NCI-H1092 treated with DMSO at 0.1 percent for 48 hours (cell line): ENCODE measurements at regions not wholly inside any gene's neighbourhood (a gene's known extent, or its start where the extent isn't known, plus 50 kb on each side); places are given as distances from the start of the nearest gene placed in this dataset.

Source experiments
- DNase-seq: peaks from one replicate; lab custom pipeline; 2025; lab: John Stamatoyannopoulos, UW

GRCh38 chrX:5086388-5086787, 1142.3 kb downstream of the NLGN4X start:
- DNase-seq: peak; percentile 4

- no peak for DNase-seq
Observed at GRCh38 chrX:5084279-5084678, 1144.4 kb downstream of the NLGN4X start.

- DNase-seq: no peak
Observed at GRCh38 chrX:5082705-5083104, 1146.0 kb downstream of the NLGN4X start.

- DNase-seq: no peak
Observed at GRCh38 chrX:5080791-5081190, 1147.9 kb downstream of the NLGN4X start.

GRCh38 chrX:5068550-5068949, 1160.1 kb downstream of the NLGN4X start:
- no peak for DNase-seq

- no peak for DNase-seq
Observed at GRCh38 chrX:5057786-5058185, 1170.9 kb downstream of the NLGN4X start.

- DNase-seq: no peak
Observed at GRCh38 chrX:5054852-5055251, 1173.8 kb downstream of the NLGN4X start.

GRCh38 chrX:5051831-5052491, 1176.7 kb downstream of the NLGN4X start:
- no peak for DNase-seq

GRCh38 chrX:5042563-5042962, 1186.1 kb downstream of the NLGN4X start:
- no peak for DNase-seq

GRCh38 chrX:5031792-5032191, 1196.9 kb downstream of the NLGN4X start:
- no peak for DNase-seq

- DNase-seq: no peak
Observed at GRCh38 chrX:5015451-5015850, 1213.2 kb downstream of the NLGN4X start.

- no peak for DNase-seq
Observed at GRCh38 chrX:4994855-4995254, 1233.8 kb downstream of the NLGN4X start.

- DNase-seq: no peak
Observed at GRCh38 chrX:4978613-4979012, 1250.1 kb downstream of the NLGN4X start.

GRCh38 chrX:4971646-4972045, 1257.0 kb downstream of the NLGN4X start:
- no peak for DNase-seq

GRCh38 chrX:4964112-4964511, 1250.7 kb upstream of the PRKX start:
- DNase-seq: no peak

GRCh38 chrX:4963432-4963831, 1250.0 kb upstream of the PRKX start:
- DNase-seq: no peak

- no peak for DNase-seq
Observed at GRCh38 chrX:4944767-4945166, 1231.3 kb upstream of the PRKX start.

- no peak for DNase-seq
Observed at GRCh38 chrX:4936315-4936714, 1222.9 kb upstream of the PRKX start.

- DNase-seq: no peak
Observed at GRCh38 chrX:4935846-4936245, 1222.4 kb upstream of the PRKX start.

- DNase-seq: no peak
Observed at GRCh38 chrX:4935401-4935800, 1222.0 kb upstream of the PRKX start.

GRCh38 chrX:4932790-4933189, 1219.3 kb upstream of the PRKX start:
- no peak for DNase-seq

- no peak for DNase-seq
Observed at GRCh38 chrX:4930426-4930825, 1217.0 kb upstream of the PRKX start.

- DNase-seq: no peak
Observed at GRCh38 chrX:4925911-4926310, 1212.5 kb upstream of the PRKX start.

GRCh38 chrX:4909348-4909747, 1195.9 kb upstream of the PRKX start:
- no peak for DNase-seq

- no peak for DNase-seq
Observed at GRCh38 chrX:4905576-4905975, 1192.1 kb upstream of the PRKX start.
